Liver (tissue), 8 donors: ENCODE measurements at regions not wholly inside any gene's neighbourhood (a gene's known extent, or its start where the extent isn't known, plus 50 kb on each side); places are given as distances from the start of the nearest gene placed in this dataset.

ENCODE experiments used
- DNase-seq: peaks from one replicate; pipeline ENCODE4 v3.0.0-alpha.2; 2017; ENCODE audit warnings: low spot score
- H3K27ac ChIP-seq, 2 donors: one replicate each; pipeline ENCODE4 v1.7.0; 2013; ENCODE audit warnings: inconsistent platforms in 2 of 2, low read length in 2 of 2, control low read depth in 1 of 2, low read depth in 1 of 2, mild to moderate bottlenecking in 1 of 2
- H3K27me3 ChIP-seq, 4 donors: one replicate each; pipeline versions ENCODE4 v1.6.1 to v1.7.0; 2013; ENCODE audit warnings: low read length in 3 of 4, inconsistent platforms in 1 of 4, mild to moderate bottlenecking in 1 of 4, moderate library complexity in 1 of 4; ENCODE audit not compliant: control insufficient read depth in 4 of 4, insufficient read depth in 4 of 4
- H3K36me3 ChIP-seq, 4 donors: one replicate each; pipeline versions ENCODE4 v1.6.1 to v1.7.0; 2013; ENCODE audit warnings: low read length in 3 of 4, mild to moderate bottlenecking in 3 of 4, low read depth in 1 of 4, moderate library complexity in 1 of 4; ENCODE audit not compliant: control insufficient read depth in 4 of 4, insufficient read depth in 3 of 4
- H3K4me1 ChIP-seq, 4 donors: one replicate each; pipeline versions ENCODE4 v1.6.1 to v1.7.0; 2013; ENCODE audit warnings: low read length in 3 of 4, mild to moderate bottlenecking in 3 of 4, moderate library complexity in 1 of 4; ENCODE audit not compliant: control insufficient read depth in 4 of 4, insufficient read depth in 4 of 4
- H3K4me3 ChIP-seq, 3 donors: one replicate each; pipeline versions ENCODE4 v1.6.1 to v1.7.0; 2013; ENCODE audit warnings: low read length in 3 of 3, control low read depth in 1 of 3, low read depth in 1 of 3, mild to moderate bottlenecking in 1 of 3
- H3K9ac ChIP-seq, 2 donors: one replicate each; pipeline ENCODE4 v1.7.0; 2013; ENCODE audit warnings: low read length in 2 of 2, mild to moderate bottlenecking in 2 of 2, moderate library complexity in 2 of 2, control low read depth in 1 of 2, low read depth in 1 of 2
- H3K9me3 ChIP-seq, 4 donors: one replicate each; pipeline versions ENCODE4 v1.6.1 to v1.7.0; 2013; ENCODE audit warnings: low read length in 3 of 4; ENCODE audit not compliant: control insufficient read depth in 4 of 4
- CTCF ChIP-seq: fragments of 150-350 bp; IDR thresholded peaks from 2 replicates; pipeline ENCODE4 v1.5.1; 2017; ENCODE audit warnings: improper control_type of control experiment, low read depth, low read length; ENCODE audit not compliant: missing input control
- EGR1 ChIP-seq, 2 donors: IDR thresholded peaks; 2 replicates each; pipeline ENCODE4 v1.6.1; 2016 to 2018; ENCODE audit warnings: antibody characterized with exemption in 2 of 2, low read depth in 2 of 2
- FOXA1 ChIP-seq: IDR thresholded peaks from 2 replicates; pipeline ENCODE4 v1.6.1; 2016; ENCODE audit warnings: antibody characterized with exemption
- FOXA2 ChIP-seq: IDR thresholded peaks from 2 replicates; pipeline ENCODE4 v1.6.1; 2016; ENCODE audit warnings: antibody characterized with exemption
- GABPA ChIP-seq, 2 donors: IDR thresholded peaks in 1 of 2; conservative IDR thresholded peaks in 1 of 2; 2 replicates each; pipeline ENCODE4 v1.6.1; 2016; ENCODE audit warnings: antibody characterized with exemption in 2 of 2, mild to moderate bottlenecking in 1 of 2, moderate library complexity in 1 of 2
- HNF4A ChIP-seq, 2 donors: conservative IDR thresholded peaks; 2 replicates each; pipeline ENCODE4 v1.6.1; 2016; ENCODE audit warnings: antibody characterized with exemption in 2 of 2, mild to moderate bottlenecking in 2 of 2
- JUND ChIP-seq, 2 donors: IDR thresholded peaks; 2 replicates each; pipeline ENCODE4 v1.6.1; 2016; ENCODE audit warnings: antibody characterized with exemption in 2 of 2
- MAX ChIP-seq: IDR thresholded peaks from 2 replicates; pipeline ENCODE4 v1.6.1; 2016; ENCODE audit warnings: antibody characterized with exemption
- RAD21 ChIP-seq, 2 donors: IDR thresholded peaks; 2 replicates each; pipeline ENCODE4 v1.6.1; 2016; ENCODE audit warnings: antibody characterized with exemption in 2 of 2, mild to moderate bottlenecking in 2 of 2
- SP1 ChIP-seq: IDR thresholded peaks from 2 replicates; pipeline ENCODE4 v1.6.1; 2018; ENCODE audit warnings: antibody characterized with exemption, mild to moderate bottlenecking
- TAF1 ChIP-seq: conservative IDR thresholded peaks from 2 replicates; pipeline ENCODE4 v1.6.1; 2016; ENCODE audit warnings: antibody characterized with exemption, mild to moderate bottlenecking
- ZBTB33 ChIP-seq: IDR thresholded peaks from 2 replicates; pipeline ENCODE4 v1.6.1; 2016; ENCODE audit warnings: antibody characterized with exemption
- WGBS: extraction: QIAGEN DNeasy Blood & Tissue Kit; methylation state at CpG from one replicate; pipeline ENCODE4 v1.1.7; 2013; 5-methylcytosine and 5-hydroxymethylcytosine counted together
- TF ChIP-seq, protein P1 (sequence below): IDR thresholded peaks from 2 replicates; pipeline ENCODE4 v1.6.1; 2016; ENCODE audit warnings: antibody characterized with exemption, mild to moderate bottlenecking
- TF ChIP-seq, protein P2 (sequence below): IDR thresholded peaks from 2 replicates; pipeline ENCODE4 v1.6.1; 2016; ENCODE audit warnings: antibody characterized with exemption
- donor health status: healthy.
- donor health status: healthy.
- donor health status: healthy.
- donor health status: healthy.
- donor health status: healthy.

- TF ChIP-seq, protein P1, sequence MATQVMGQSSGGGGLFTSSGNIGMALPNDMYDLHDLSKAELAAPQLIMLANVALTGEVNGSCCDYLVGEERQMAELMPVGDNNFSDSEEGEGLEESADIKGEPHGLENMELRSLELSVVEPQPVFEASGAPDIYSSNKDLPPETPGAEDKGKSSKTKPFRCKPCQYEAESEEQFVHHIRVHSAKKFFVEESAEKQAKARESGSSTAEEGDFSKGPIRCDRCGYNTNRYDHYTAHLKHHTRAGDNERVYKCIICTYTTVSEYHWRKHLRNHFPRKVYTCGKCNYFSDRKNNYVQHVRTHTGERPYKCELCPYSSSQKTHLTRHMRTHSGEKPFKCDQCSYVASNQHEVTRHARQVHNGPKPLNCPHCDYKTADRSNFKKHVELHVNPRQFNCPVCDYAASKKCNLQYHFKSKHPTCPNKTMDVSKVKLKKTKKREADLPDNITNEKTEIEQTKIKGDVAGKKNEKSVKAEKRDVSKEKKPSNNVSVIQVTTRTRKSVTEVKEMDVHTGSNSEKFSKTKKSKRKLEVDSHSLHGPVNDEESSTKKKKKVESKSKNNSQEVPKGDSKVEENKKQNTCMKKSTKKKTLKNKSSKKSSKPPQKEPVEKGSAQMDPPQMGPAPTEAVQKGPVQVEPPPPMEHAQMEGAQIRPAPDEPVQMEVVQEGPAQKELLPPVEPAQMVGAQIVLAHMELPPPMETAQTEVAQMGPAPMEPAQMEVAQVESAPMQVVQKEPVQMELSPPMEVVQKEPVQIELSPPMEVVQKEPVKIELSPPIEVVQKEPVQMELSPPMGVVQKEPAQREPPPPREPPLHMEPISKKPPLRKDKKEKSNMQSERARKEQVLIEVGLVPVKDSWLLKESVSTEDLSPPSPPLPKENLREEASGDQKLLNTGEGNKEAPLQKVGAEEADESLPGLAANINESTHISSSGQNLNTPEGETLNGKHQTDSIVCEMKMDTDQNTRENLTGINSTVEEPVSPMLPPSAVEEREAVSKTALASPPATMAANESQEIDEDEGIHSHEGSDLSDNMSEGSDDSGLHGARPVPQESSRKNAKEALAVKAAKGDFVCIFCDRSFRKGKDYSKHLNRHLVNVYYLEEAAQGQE: no peak
- no peak for TF ChIP-seq CTCF
- TF ChIP-seq GABPA (IDR thresholded peaks at IDR 0.05 in 1 of 2, conservative IDR thresholded peaks at IDR 0.05 in 1 of 2): no peak
- TF ChIP-seq FOXA2: no peak
- TF ChIP-seq, protein P2, sequence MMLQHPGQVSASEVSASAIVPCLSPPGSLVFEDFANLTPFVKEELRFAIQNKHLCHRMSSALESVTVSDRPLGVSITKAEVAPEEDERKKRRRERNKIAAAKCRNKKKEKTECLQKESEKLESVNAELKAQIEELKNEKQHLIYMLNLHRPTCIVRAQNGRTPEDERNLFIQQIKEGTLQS: no peak
- TF ChIP-seq EGR1 (IDR thresholded peaks at IDR 0.05; ENCODE audit: low read depth in 2 of 2): no peak
- TF ChIP-seq HNF4A (conservative IDR thresholded peaks at IDR 0.05): no peak
- no peak for TF ChIP-seq ZBTB33
- TF ChIP-seq RAD21 (IDR thresholded peaks at IDR 0.05): no peak
- H3K27me3 ChIP-seq: no peaks in the 10 kb centered on the region
- H3K9me3 ChIP-seq: no peaks in the 10 kb centered on the region
- no peak overlapping the region for H3K4me3 ChIP-seq
- 91% methylated on average over 4 of the region's 4 CpGs for WGBS
- H3K27ac ChIP-seq: no peak overlapping the region
- no peak overlapping the region for H3K9ac ChIP-seq
- no peaks in the 10 kb centered on the region for H3K4me1 ChIP-seq
- DNase-seq: no peak
- H3K36me3 ChIP-seq: no peaks in the 10 kb centered on the region
Measured at GRCh38 chr10:53463539-53463938, 691.0 kb upstream of the MBL2 start.

- no peaks in the 10 kb centered on the region for H3K4me1 ChIP-seq
- no peak overlapping the region for H3K4me3 ChIP-seq
- no peak overlapping the region for H3K27ac ChIP-seq
- H3K36me3 ChIP-seq: no peaks in the 10 kb centered on the region
- 85% methylated on average over 1 of the region's 1 CpG for WGBS
- H3K9ac ChIP-seq: no peak overlapping the region
- H3K9me3 ChIP-seq: no peaks in the 10 kb centered on the region
- no peak for DNase-seq
- TF ChIP-seq, protein P1: no peak
- TF ChIP-seq GABPA (IDR thresholded peaks at IDR 0.05 in 1 of 2, conservative IDR thresholded peaks at IDR 0.05 in 1 of 2) (no peak), TAF1 (no peak), FOXA1 (no peak), MAX (no peak), SP1 (no peak), FOXA2 (no peak), JUND (IDR thresholded peaks at IDR 0.05) (no peak), RAD21 (IDR thresholded peaks at IDR 0.05) (no peak)
- H3K27me3 ChIP-seq: no peaks in the 10 kb centered on the region
Measured at GRCh38 chr10:53458007-53458406, 685.4 kb upstream of the MBL2 start.
